Endothelial cell of umbilical vein (primary cell): ENCODE measurements at regions not wholly inside any gene's neighbourhood (a gene's known extent, or its start where the extent isn't known, plus 50 kb on each side); places are given as distances from the start of the nearest gene placed in this dataset.

ENCODE experiments used
- EZH2 ChIP-seq: IDR thresholded peaks from 2 replicates; pipeline ENCODE4 v1.6.1; 2012; ENCODE audit warnings: borderline replicate concordance, low read depth, mild to moderate bottlenecking, moderate library complexity, low read length, inconsistent platforms; ENCODE audit not compliant: severe bottlenecking
- GATA2 ChIP-seq: IDR thresholded peaks from 2 replicates; pipeline ENCODE4 v1.7.0; 2011; ENCODE audit warnings: low read depth, mild to moderate bottlenecking, moderate library complexity, mixed read lengths, low read length; ENCODE audit not compliant: insufficient read length, insufficient read depth
- JUN ChIP-seq: IDR thresholded peaks from 2 replicates; pipeline ENCODE4 v1.6.1; 2011; ENCODE audit warnings: borderline replicate concordance, low read depth; ENCODE audit not compliant: insufficient read length, insufficient read depth
- MYC ChIP-seq: IDR thresholded peaks from one replicate; pipeline ENCODE4 v1.6.1; 2011; ENCODE audit warnings: mild to moderate bottlenecking, low read depth, low read length
- POLR2A ChIP-seq: IDR thresholded peaks from 2 replicates; pipeline ENCODE4 v1.6.1; 2012; ENCODE audit warnings: low read depth, mild to moderate bottlenecking, control low read depth, low read length
- TF ChIP-seq, protein P1 (sequence below), 2 donors: IDR thresholded peaks; 1 replicate in 1 of 2; 2 replicates in 1 of 2; pipeline ENCODE4 v1.5.1; 2011; ENCODE audit warnings: low read length in 2 of 2, mild to moderate bottlenecking in 2 of 2, moderate library complexity in 2 of 2, control low read depth in 1 of 2, inconsistent platforms in 1 of 2, low read depth in 1 of 2; ENCODE audit not compliant: insufficient read depth in 1 of 2; ENCODE audit errors: extremely low read depth in 1 of 2

- TF ChIP-seq, protein P1, sequence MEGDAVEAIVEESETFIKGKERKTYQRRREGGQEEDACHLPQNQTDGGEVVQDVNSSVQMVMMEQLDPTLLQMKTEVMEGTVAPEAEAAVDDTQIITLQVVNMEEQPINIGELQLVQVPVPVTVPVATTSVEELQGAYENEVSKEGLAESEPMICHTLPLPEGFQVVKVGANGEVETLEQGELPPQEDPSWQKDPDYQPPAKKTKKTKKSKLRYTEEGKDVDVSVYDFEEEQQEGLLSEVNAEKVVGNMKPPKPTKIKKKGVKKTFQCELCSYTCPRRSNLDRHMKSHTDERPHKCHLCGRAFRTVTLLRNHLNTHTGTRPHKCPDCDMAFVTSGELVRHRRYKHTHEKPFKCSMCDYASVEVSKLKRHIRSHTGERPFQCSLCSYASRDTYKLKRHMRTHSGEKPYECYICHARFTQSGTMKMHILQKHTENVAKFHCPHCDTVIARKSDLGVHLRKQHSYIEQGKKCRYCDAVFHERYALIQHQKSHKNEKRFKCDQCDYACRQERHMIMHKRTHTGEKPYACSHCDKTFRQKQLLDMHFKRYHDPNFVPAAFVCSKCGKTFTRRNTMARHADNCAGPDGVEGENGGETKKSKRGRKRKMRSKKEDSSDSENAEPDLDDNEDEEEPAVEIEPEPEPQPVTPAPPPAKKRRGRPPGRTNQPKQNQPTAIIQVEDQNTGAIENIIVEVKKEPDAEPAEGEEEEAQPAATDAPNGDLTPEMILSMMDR (IDR thresholded peaks at IDR 0.05; ENCODE audit: extremely low read depth in 1 of 2, insufficient read depth in 1 of 2, low read depth in 1 of 2, low read length in 2 of 2) = no peak
- TF ChIP-seq MYC (no peak), EZH2 (no peak), POLR2A (no peak), JUN (no peak), GATA2 (no peak)
Observed at GRCh38 chr6:226516-227073, 65.7 kb upstream of the DUSP22 start.
